ENCODE measurements at regions not wholly inside any gene's neighbourhood (a gene's known extent, or its start where the extent isn't known, plus 50 kb on each side); places are given as distances from the start of the nearest gene placed in this dataset.

DNA sequence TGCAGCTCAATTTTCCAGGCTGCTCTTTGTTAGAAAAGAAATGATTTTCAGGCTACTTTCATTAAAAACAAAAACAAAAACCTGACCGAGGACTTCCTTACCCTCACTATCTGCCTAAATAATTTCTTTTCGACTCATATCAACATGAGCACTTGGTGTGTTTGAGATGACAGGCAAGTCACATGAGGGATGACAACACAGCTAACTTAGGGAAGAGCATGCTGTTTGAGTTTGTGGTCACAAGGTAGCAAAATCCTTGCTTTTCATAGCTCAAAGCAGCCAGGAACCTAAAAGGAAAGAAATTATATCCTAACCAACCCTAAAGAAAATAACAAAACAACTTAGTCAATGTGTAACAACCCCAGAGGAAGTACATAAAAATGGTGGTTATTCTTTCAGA lies 459.5 kb downstream of the KIF16B start:
- no peak for DNase-seq

DNA sequence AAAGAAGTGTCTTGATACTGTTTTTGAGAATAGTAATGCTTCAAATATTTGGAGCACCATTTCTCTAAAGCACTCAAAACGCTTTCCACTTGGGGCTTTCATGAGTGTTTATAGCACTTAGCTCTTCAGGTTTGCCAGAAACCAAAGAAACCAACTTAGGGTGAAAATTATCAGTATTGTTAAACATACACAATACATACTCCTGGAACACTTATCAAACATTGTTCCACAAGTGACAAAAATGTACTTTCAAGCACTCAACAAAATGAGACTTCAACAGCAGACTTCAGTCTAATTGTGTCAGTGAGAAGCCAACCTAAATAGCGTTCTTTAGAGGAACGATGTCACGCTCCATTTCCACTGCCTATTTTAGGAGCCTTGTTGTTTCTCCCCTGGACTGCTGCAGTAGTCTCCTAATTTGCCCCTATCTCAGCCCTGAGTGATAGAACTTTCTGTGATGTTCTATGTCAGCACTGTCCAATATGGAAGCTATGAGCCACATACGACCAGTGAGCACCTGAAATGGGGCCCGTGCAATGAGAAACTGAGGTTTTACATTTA lies 461.3 kb downstream of the KIF16B start:
- no peak for DNase-seq

DNA sequence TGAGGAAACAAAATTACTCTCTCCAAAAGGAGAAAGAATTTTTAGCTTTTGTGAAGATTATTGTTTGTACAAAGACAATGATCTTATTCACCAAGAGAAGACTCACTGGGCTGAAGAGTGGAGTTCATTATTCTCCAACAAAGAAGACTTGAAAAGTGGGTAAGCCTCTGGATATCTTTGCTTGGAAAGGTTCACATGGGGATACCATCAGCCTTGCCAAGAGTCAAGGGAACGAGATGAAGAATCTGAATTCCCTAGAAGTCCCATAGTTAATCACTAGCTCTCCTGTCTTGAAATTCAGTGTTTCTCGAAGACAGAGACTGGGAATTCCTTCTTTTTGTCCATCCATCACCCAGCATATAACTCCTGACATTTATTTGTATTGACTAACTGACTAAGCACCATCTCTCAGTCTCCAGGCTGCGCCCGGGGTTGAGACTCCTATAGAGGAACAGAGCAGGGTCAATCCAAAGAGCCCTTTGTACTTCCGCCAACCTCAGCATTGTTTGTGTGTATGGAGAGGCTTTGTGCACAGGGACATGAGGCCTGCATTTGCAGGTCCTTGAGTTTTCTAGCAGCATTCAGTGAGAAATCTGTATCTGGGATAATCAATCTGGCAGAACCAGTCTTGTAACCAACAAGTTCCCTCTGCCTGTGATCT lies 461.9 kb downstream of the KIF16B start:
- DNase-seq = peak; percentile 34

DNA sequence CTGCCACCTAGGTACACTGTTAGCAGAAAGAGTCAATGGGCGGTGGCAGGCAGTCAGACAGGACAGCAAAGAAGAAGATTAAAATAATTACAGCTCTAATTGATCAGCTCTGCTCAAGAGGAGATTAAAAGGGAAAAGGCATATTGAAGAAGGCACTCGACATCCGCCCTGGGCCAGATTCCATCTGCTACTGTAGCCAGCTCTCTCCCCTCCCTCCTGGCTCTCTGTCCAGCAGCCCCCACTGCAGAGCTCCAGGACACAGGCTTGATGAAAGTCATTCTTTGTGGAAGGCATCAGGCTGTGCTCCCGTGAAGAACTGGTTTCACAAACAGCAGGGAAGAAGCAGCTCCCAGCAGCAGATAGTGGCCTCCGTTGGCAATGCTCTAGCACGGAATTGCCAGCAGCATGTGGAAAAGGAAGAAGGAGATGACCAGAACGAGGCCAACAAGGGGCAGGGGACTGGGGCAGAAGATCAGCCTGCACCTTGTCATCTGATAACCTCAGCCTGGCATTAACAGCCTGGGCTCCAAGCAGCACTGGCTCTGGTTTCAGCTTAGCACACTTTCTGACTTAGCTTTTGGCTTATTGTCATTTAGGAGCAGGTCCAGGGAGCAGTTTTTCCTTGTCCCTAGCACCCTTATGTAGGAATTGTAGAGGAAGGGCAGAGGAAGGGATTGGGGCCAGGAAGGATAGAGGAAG lies 465.9 kb downstream of the KIF16B start:
- peak; percentile 67 for DNase-seq

DNA sequence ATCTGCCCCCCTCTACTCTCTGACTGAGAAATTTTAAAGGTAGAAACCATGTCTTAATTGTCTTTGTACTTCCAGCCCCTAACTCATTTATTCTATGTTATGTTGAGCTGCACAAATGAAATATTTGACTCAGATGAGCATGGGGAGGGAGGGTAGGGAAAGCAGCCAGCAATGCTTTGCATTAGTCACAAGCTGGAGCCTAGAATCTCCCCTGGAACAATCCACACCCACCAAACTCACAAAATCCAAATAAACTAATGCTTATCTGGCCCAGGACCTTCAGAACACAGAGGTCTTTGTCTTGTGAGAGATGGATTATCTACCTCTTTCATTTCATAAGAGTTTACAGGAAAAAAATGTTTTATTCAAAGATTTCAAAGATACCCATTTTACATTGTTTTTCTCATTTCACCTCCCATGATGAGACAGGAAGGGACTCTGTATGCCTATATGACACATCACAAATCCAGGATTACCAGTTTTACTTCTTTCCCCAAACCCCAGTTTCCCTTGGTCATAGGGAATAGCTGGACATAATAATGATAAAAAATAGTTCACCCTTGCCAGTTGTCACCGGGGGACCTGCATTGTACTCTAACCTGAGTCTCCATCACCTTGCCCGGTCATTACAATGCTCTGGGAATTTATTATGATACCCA lies 466.9 kb downstream of the KIF16B start:
- DNase-seq = no peak

DNA sequence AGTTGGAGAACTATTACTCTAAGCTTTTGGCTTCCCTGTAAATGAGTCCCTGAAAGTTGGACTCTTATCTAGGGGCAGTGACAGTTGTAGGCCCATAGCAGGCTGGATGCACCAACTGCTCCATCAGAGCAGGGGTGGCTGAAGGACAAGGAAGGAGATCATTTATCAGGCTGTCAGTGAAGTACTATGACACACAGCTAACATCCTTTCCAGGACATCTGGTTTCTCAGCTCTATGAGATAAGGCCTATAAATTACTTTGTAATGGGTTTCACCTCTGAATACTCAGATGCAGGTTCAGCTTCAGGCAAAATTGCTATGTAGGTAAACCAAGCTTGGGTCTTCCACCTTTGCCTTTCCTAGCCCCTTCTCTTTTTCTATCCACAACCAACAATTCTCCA lies 468.5 kb downstream of the KIF16B start:
- DNase-seq = peak; percentile 56

Data from NCI-H510A treated with DMSO at 0.1 percent for 48 hours (cell line).